Effector memory CD8-positive, alpha-beta T cell (primary cell): ENCODE measurements at regions not wholly inside any gene's neighbourhood (a gene's known extent, or its start where the extent isn't known, plus 50 kb on each side); places are given as distances from the start of the nearest gene placed in this dataset.

Experiments
- ATAC-seq: fragments of 150-1000 bp; cut with Tn5 transposase; replicated peaks from 2 replicates; pipeline ENCODE4 v1.10.0; 2021; ENCODE audit warnings: mild to moderate bottlenecking, moderate library complexity
- DNase-seq, 3 experiments: peaks; one replicate each; pipeline ENCODE4 v3.0.0; 2021
- H3K27ac Mint-ChIP-seq, 2 donors: one replicate each; pipeline ENCODE4 v1.8.0; 2022; ENCODE audit warnings: mild to moderate bottlenecking in 2 of 2, mixed read lengths in 2 of 2, moderate library complexity in 2 of 2
- H3K27me3 Mint-ChIP-seq, 2 donors: one replicate each; pipeline ENCODE4 v1.8.0; 2022; ENCODE audit warnings: mixed read lengths in 2 of 2
- H3K36me3 Mint-ChIP-seq: one replicate; pipeline ENCODE4 v1.8.0; 2022; ENCODE audit warnings: mild to moderate bottlenecking, moderate library complexity, mixed read lengths; ENCODE audit not compliant: insufficient read depth
- H3K4me1 Mint-ChIP-seq, 2 donors: one replicate each; pipeline ENCODE4 v1.8.0; 2022; ENCODE audit warnings: low read depth in 2 of 2, mixed read lengths in 2 of 2
- H3K4me3 Mint-ChIP-seq, 2 donors: one replicate each; pipeline ENCODE4 v1.8.0; 2022; ENCODE audit warnings: mild to moderate bottlenecking in 2 of 2, mixed read lengths in 2 of 2, moderate library complexity in 2 of 2
- H3K9me3 Mint-ChIP-seq, 2 donors: one replicate each; pipeline ENCODE4 v1.8.0; 2022; ENCODE audit warnings: mixed read lengths in 2 of 2

GRCh38 chr7:33775790-33776189 lies 129.5 kb upstream of the BMPER start:
- Mint-ChIP-seq H3K27ac (no peak overlapping the region), H3K27me3 (peaks cover 4 to 10% of the 10 kb centered on the region in 2 donors), H3K4me1 (no peaks in the 10 kb centered on the region), H3K4me3 (no peak overlapping the region), H3K9me3 (no peaks in the 10 kb centered on the region), H3K36me3 (no peaks in the 10 kb centered on the region)
- no peak for ATAC-seq
- no peak for DNase-seq

GRCh38 chr7:33776788-33777187 lies 128.6 kb upstream of the BMPER start:
- H3K9me3 Mint-ChIP-seq, result no peaks in the 10 kb centered on the region

GRCh38 chr7:33778195-33778594 lies 127.1 kb upstream of the BMPER start:
- Mint-ChIP-seq H3K9me3 (no peaks in the 10 kb centered on the region), H3K27me3 (peaks cover 6 to 13% of the 10 kb centered on the region in 2 donors), H3K4me1 (peaks cover 0 to 2% of the 10 kb centered on the region in 2 donors), H3K27ac (no peak overlapping the region), H3K36me3 (no peaks in the 10 kb centered on the region), H3K4me3 (no peak overlapping the region)
- DNase-seq, result no peak
- ATAC-seq, result no peak

More at GRCh38 chr7:33776788-33777187, 128.6 kb upstream of the BMPER start:
- ATAC-seq (no peak), DNase-seq (no peak)
- no peaks in the 10 kb centered on the region for H3K36me3 Mint-ChIP-seq
- H3K27me3 Mint-ChIP-seq, result peaks cover 6 to 13% of the 10 kb centered on the region in 2 donors
- H3K4me1 Mint-ChIP-seq, result peaks cover 0 to 2% of the 10 kb centered on the region in 2 donors
- no peak overlapping the region for H3K4me3 Mint-ChIP-seq
- no peak overlapping the region for H3K27ac Mint-ChIP-seq

- Mint-ChIP-seq H3K4me1 (peaks cover 0 to 2% of the 10 kb centered on the region in 2 donors), H3K27me3 (peaks cover 6 to 13% of the 10 kb centered on the region in 2 donors), H3K27ac (no peak overlapping the region), H3K9me3 (no peaks in the 10 kb centered on the region), H3K36me3 (no peaks in the 10 kb centered on the region), H3K4me3 (no peak overlapping the region)
- DNase-seq (no peak), ATAC-seq (no peak)
Measured at GRCh38 chr7:33779216-33779615, 126.1 kb upstream of the BMPER start.

GRCh38 chr7:33781167-33781566 lies 124.2 kb upstream of the BMPER start:
- H3K4me1 Mint-ChIP-seq, result peaks cover 0 to 2% of the 10 kb centered on the region in 2 donors
- no peak overlapping the region for H3K27ac Mint-ChIP-seq

GRCh38 chr7:33781796-33782195 lies 123.5 kb upstream of the BMPER start:
- ATAC-seq (no peak), DNase-seq (no peak)
- no peaks in the 10 kb centered on the region for H3K36me3 Mint-ChIP-seq
- H3K9me3 Mint-ChIP-seq, result no peaks in the 10 kb centered on the region
- no peak overlapping the region for H3K4me3 Mint-ChIP-seq
- H3K27me3 Mint-ChIP-seq, result peaks cover 6 to 20% of the 10 kb centered on the region in 2 donors
- no peak overlapping the region for H3K27ac Mint-ChIP-seq
- H3K4me1 Mint-ChIP-seq, result peaks cover 0 to 2% of the 10 kb centered on the region in 2 donors

More at GRCh38 chr7:33781167-33781566, 124.2 kb upstream of the BMPER start:
- Mint-ChIP-seq H3K4me3 (no peak overlapping the region), H3K27me3 (peaks cover 6 to 20% of the 10 kb centered on the region in 2 donors), H3K9me3 (no peaks in the 10 kb centered on the region), H3K36me3 (no peaks in the 10 kb centered on the region)
- ATAC-seq (no peak), DNase-seq (no peak)

- Mint-ChIP-seq H3K27me3 (peaks cover 6 to 20% of the 10 kb centered on the region in 2 donors), H3K36me3 (no peaks in the 10 kb centered on the region), H3K9me3 (no peaks in the 10 kb centered on the region), H3K27ac (no peak overlapping the region), H3K4me3 (no peak overlapping the region), H3K4me1 (peaks cover 0 to 2% of the 10 kb centered on the region in 2 donors)
- no peak for ATAC-seq
- DNase-seq, result no peak
Measured at GRCh38 chr7:33784000-33784399, 121.3 kb upstream of the BMPER start.

- H3K36me3 Mint-ChIP-seq, result no peaks in the 10 kb centered on the region
- no peaks in the 10 kb centered on the region for H3K4me1 Mint-ChIP-seq
- H3K4me3 Mint-ChIP-seq, result no peak overlapping the region
- no peaks in the 10 kb centered on the region for H3K9me3 Mint-ChIP-seq
- no peak for ATAC-seq
- no peak overlapping the region for H3K27ac Mint-ChIP-seq
- H3K27me3 Mint-ChIP-seq, result peaks cover 0 to 7% of the 10 kb centered on the region in 2 donors
- DNase-seq, result no peak
Measured at GRCh38 chr7:33788531-33788930, 116.8 kb upstream of the BMPER start.

GRCh38 chr7:33789871-33790630 lies 115.3 kb upstream of the BMPER start:
- no peak overlapping the region for H3K27ac Mint-ChIP-seq
- DNase-seq, result no peak
- no peaks in the 10 kb centered on the region for H3K4me1 Mint-ChIP-seq
- H3K9me3 Mint-ChIP-seq, result no peaks in the 10 kb centered on the region
- H3K36me3 Mint-ChIP-seq, result no peaks in the 10 kb centered on the region
- H3K27me3 Mint-ChIP-seq, result peaks cover 0 to 7% of the 10 kb centered on the region in 2 donors
- no peak overlapping the region for H3K4me3 Mint-ChIP-seq
- no peak for ATAC-seq

- DNase-seq (no peak), ATAC-seq (no peak)
- Mint-ChIP-seq H3K27me3 (peaks cover 0 to 4% of the 10 kb centered on the region in 2 donors), H3K4me1 (no peaks in the 10 kb centered on the region), H3K36me3 (no peaks in the 10 kb centered on the region), H3K27ac (no peak overlapping the region), H3K9me3 (no peaks in the 10 kb centered on the region), H3K4me3 (no peak overlapping the region)
Measured at GRCh38 chr7:33790746-33791145, 114.6 kb upstream of the BMPER start.

- Mint-ChIP-seq H3K27ac (no peak overlapping the region), H3K4me1 (no peaks in the 10 kb centered on the region), H3K36me3 (no peaks in the 10 kb centered on the region), H3K27me3 (no peaks in the 10 kb centered on the region), H3K4me3 (no peak overlapping the region), H3K9me3 (no peaks in the 10 kb centered on the region)
- ATAC-seq (no peak), DNase-seq (no peak)
Measured at GRCh38 chr7:33792041-33792440, 113.3 kb upstream of the BMPER start.

- H3K4me3 Mint-ChIP-seq, result no peak overlapping the region
- no peak for ATAC-seq
- no peak for DNase-seq
- no peaks in the 10 kb centered on the region for H3K36me3 Mint-ChIP-seq
- no peaks in the 10 kb centered on the region for H3K4me1 Mint-ChIP-seq
- no peaks in the 10 kb centered on the region for H3K27me3 Mint-ChIP-seq
- H3K9me3 Mint-ChIP-seq, result no peaks in the 10 kb centered on the region
- no peak overlapping the region for H3K27ac Mint-ChIP-seq
Measured at GRCh38 chr7:33792547-33793105, 112.7 kb upstream of the BMPER start.

GRCh38 chr7:33793616-33794015 lies 111.7 kb upstream of the BMPER start:
- Mint-ChIP-seq H3K27me3 (no peaks in the 10 kb centered on the region), H3K4me3 (no peak overlapping the region), H3K9me3 (no peaks in the 10 kb centered on the region), H3K27ac (peak overlapping the region in 1 of 2 donors; percentile 79), H3K36me3 (no peaks in the 10 kb centered on the region), H3K4me1 (no peaks in the 10 kb centered on the region)
- DNase-seq (no peak), ATAC-seq (no peak)

- H3K36me3 Mint-ChIP-seq, result no peaks in the 10 kb centered on the region
Measured at GRCh38 chr7:33794419-33794818, 110.9 kb upstream of the BMPER start.

More at GRCh38 chr7:33794419-33794818, 110.9 kb upstream of the BMPER start:
- Mint-ChIP-seq H3K27me3 (no peaks in the 10 kb centered on the region), H3K4me1 (no peaks in the 10 kb centered on the region), H3K9me3 (no peaks in the 10 kb centered on the region), H3K27ac (no peak overlapping the region), H3K4me3 (no peak overlapping the region)
- no peak for ATAC-seq
- no peak for DNase-seq
